DND-41 (cell line): ENCODE measurements at regions not wholly inside any gene's neighbourhood (a gene's known extent, or its start where the extent isn't known, plus 50 kb on each side); places are given as distances from the start of the nearest gene placed in this dataset.

ENCODE experiments used
- EZH2 ChIP-seq: IDR thresholded peaks from 3 replicates; pipeline ENCODE4 v1.6.1; 2012; ENCODE audit warnings: borderline replicate concordance, low read depth, mild to moderate bottlenecking, moderate library complexity, low read length, inconsistent platforms; ENCODE audit not compliant: severe bottlenecking
- TF ChIP-seq, protein P1 (sequence below): IDR thresholded peaks from 2 replicates; pipeline ENCODE4 v1.5.1; 2012; ENCODE audit warnings: borderline replicate concordance, low read length, moderate library complexity, mild to moderate bottlenecking; ENCODE audit not compliant: poor library complexity, severe bottlenecking; ENCODE audit errors: extremely low read depth

GRCh38 chr12:14307004-14307403 lies 58.5 kb upstream of the ATF7IP start:
- TF ChIP-seq, protein P1, sequence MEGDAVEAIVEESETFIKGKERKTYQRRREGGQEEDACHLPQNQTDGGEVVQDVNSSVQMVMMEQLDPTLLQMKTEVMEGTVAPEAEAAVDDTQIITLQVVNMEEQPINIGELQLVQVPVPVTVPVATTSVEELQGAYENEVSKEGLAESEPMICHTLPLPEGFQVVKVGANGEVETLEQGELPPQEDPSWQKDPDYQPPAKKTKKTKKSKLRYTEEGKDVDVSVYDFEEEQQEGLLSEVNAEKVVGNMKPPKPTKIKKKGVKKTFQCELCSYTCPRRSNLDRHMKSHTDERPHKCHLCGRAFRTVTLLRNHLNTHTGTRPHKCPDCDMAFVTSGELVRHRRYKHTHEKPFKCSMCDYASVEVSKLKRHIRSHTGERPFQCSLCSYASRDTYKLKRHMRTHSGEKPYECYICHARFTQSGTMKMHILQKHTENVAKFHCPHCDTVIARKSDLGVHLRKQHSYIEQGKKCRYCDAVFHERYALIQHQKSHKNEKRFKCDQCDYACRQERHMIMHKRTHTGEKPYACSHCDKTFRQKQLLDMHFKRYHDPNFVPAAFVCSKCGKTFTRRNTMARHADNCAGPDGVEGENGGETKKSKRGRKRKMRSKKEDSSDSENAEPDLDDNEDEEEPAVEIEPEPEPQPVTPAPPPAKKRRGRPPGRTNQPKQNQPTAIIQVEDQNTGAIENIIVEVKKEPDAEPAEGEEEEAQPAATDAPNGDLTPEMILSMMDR: no peak
- no peak for TF ChIP-seq EZH2
